ENCODE measurements at regions not wholly inside any gene's neighbourhood (a gene's known extent, or its start where the extent isn't known, plus 50 kb on each side); places are given as distances from the start of the nearest gene placed in this dataset.

DNA sequence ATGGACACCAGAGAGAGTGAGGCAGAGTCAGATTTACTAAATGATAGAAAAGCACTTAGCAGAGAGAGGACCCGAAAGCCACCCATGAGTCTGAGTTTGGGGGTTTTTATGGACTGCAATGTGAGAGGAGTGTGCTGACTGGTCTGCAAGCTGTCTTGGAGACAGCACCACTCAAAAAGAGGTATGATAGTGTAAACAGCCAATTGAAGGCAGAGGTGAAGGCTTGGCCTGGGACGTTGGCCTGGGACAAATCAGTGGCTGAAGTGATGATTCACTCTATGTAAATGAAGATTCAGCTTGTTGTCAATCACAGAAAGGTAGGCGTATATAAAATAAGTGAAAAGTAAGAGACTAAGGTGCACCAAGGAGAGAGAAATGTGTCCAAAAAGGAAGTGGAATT lies 217.6 kb upstream of the ZFP42 start:
- BruUV-seq (replicated peaks): no TSS peak

DNA sequence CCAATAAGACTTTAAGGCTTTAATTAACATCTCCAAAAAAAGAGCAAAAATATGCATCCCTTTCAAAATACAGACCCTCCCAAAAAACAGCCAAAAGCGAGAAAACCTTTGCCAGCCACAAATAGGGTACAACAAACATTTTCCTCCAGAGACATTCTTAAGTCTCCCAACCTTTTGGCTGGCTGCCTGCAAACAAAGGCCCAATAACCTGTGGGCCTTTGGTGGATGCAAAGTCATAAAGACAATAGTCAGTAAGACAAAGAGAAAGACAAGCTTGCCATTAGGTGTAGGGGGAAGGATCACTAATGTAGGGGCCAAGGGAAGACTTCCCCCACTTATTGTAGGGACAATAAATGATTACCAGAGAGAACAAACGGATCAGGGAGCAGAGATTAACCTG lies 215.5 kb upstream of the ZFP42 start:
- ChIA-PET POLR2A (ENCODE audit: low non-redundant PET) (no interaction called here), CTCF (no interaction called here)
- H3K9me3 ChIP-seq (ENCODE audit: low read depth, low read length, poor library complexity, severe bottlenecking): no peaks in the 10 kb centered on the region
- TF ChIP-seq EZH2 (IDR thresholded peaks at IDR 0.05; ENCODE audit: borderline replicate concordance, low read depth, low read length, poor library complexity, severe bottlenecking): no peak
- TF ChIP-seq, protein P1, sequence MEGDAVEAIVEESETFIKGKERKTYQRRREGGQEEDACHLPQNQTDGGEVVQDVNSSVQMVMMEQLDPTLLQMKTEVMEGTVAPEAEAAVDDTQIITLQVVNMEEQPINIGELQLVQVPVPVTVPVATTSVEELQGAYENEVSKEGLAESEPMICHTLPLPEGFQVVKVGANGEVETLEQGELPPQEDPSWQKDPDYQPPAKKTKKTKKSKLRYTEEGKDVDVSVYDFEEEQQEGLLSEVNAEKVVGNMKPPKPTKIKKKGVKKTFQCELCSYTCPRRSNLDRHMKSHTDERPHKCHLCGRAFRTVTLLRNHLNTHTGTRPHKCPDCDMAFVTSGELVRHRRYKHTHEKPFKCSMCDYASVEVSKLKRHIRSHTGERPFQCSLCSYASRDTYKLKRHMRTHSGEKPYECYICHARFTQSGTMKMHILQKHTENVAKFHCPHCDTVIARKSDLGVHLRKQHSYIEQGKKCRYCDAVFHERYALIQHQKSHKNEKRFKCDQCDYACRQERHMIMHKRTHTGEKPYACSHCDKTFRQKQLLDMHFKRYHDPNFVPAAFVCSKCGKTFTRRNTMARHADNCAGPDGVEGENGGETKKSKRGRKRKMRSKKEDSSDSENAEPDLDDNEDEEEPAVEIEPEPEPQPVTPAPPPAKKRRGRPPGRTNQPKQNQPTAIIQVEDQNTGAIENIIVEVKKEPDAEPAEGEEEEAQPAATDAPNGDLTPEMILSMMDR (conservative IDR thresholded peaks at IDR 0.05; ENCODE audit: low read depth, low read length): no peak
- DNase-seq (ENCODE audit: low spot score): no peak
- no TSS peak for BruUV-seq (replicated peaks)
- H3K27ac ChIP-seq (ENCODE audit: low read depth, low read length, poor library complexity, severe bottlenecking): no peak overlapping the region
- H3K36me3 ChIP-seq (ENCODE audit: insufficient read depth, low read length, poor library complexity, severe bottlenecking): no peaks in the 10 kb centered on the region
- intact Hi-C loops (cut with micrococcal nuclease; ENCODE audit: unreplicated experiment): no loop called here
- H3K4me3 ChIP-seq (ENCODE audit: low read depth, low read length, poor library complexity, severe bottlenecking): no peak overlapping the region
- H3K27me3 ChIP-seq (replicated peaks; ENCODE audit: insufficient read depth, low read depth, low read length, poor library complexity): peaks cover 40% of the 10 kb centered on the region
- H3K4me1 ChIP-seq (ENCODE audit: insufficient read depth, low read length, poor library complexity, severe bottlenecking): no peaks in the 10 kb centered on the region

More for the DNA sequence above, 217.6 kb upstream of the ZFP42 start:
- intact Hi-C loops (cut with micrococcal nuclease; ENCODE audit: unreplicated experiment): no loop called here
- Histone ChIP-seq H3K9me3 (ENCODE audit: low read depth, low read length, poor library complexity, severe bottlenecking) (no peaks in the 10 kb centered on the region), H3K27me3 (replicated peaks; ENCODE audit: insufficient read depth, low read depth, low read length, poor library complexity) (peaks cover 34% of the 10 kb centered on the region), H3K36me3 (ENCODE audit: insufficient read depth, low read length, poor library complexity, severe bottlenecking) (no peaks in the 10 kb centered on the region), H3K4me3 (ENCODE audit: low read depth, low read length, poor library complexity, severe bottlenecking) (no peak overlapping the region), H3K4me1 (ENCODE audit: insufficient read depth, low read length, poor library complexity, severe bottlenecking) (no peaks in the 10 kb centered on the region), H3K27ac (ENCODE audit: low read depth, low read length, poor library complexity, severe bottlenecking) (no peak overlapping the region)
- CTCF ChIA-PET: no interaction called here
- POLR2A ChIA-PET (ENCODE audit: low non-redundant PET): no interaction called here
- TF ChIP-seq, protein P1 (conservative IDR thresholded peaks at IDR 0.05; ENCODE audit: low read depth, low read length): no peak
- no peak for TF ChIP-seq EZH2 (IDR thresholded peaks at IDR 0.05; ENCODE audit: borderline replicate concordance, low read depth, low read length, poor library complexity, severe bottlenecking)
- DNase-seq (ENCODE audit: low spot score): no peak

DNA sequence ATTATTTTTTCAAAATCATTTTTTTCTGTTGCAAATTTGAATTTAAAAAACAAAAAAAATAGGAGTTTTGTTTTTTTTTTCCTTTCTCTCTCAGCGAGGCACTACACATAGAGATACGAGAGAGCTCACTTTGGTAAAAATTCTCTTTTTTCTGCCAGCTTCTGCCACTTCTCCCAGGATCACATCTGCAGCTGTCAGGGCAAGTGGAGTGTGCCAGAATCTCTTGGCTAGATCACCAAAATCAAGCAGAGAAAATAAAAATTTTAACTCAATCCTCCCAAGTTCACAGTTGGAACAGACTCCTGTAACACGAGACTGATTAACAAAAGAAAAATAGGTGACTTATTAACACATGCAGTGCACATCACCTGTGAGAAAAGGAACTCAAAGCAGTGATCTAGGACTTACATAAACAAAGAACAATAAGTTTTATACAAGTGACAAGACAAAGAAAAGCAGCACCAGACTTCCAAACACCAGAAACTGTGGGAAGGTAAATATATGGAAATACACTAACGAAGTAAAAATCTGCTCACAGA lies 213.2 kb upstream of the ZFP42 start:
- TF ChIP-seq, protein P1 (conservative IDR thresholded peaks at IDR 0.05; ENCODE audit: low read depth, low read length): no peak
- TF ChIP-seq EZH2 (IDR thresholded peaks at IDR 0.05; ENCODE audit: borderline replicate concordance, low read depth, low read length, poor library complexity, severe bottlenecking): no peak
- intact Hi-C loops (cut with micrococcal nuclease; ENCODE audit: unreplicated experiment): no loop called here
- Histone ChIP-seq H3K4me3 (ENCODE audit: low read depth, low read length, poor library complexity, severe bottlenecking) (no peak overlapping the region), H3K27ac (ENCODE audit: low read depth, low read length, poor library complexity, severe bottlenecking) (no peak overlapping the region), H3K4me1 (ENCODE audit: insufficient read depth, low read length, poor library complexity, severe bottlenecking) (no peaks in the 10 kb centered on the region), H3K9me3 (ENCODE audit: low read depth, low read length, poor library complexity, severe bottlenecking) (no peaks in the 10 kb centered on the region), H3K27me3 (replicated peaks; ENCODE audit: insufficient read depth, low read depth, low read length, poor library complexity) (peaks cover 38% of the 10 kb centered on the region), H3K36me3 (ENCODE audit: insufficient read depth, low read length, poor library complexity, severe bottlenecking) (no peaks in the 10 kb centered on the region)
- no TSS peak for BruUV-seq (replicated peaks)
- no peak for DNase-seq (ENCODE audit: low spot score)
- POLR2A ChIA-PET (ENCODE audit: low non-redundant PET): no interaction called here
- CTCF ChIA-PET: no interaction called here

Measured in A673 (cell line).